ENCODE measurements at regions not wholly inside any gene's neighbourhood (a gene's known extent, or its start where the extent isn't known, plus 50 kb on each side); places are given as distances from the start of the nearest gene placed in this dataset.

DNA sequence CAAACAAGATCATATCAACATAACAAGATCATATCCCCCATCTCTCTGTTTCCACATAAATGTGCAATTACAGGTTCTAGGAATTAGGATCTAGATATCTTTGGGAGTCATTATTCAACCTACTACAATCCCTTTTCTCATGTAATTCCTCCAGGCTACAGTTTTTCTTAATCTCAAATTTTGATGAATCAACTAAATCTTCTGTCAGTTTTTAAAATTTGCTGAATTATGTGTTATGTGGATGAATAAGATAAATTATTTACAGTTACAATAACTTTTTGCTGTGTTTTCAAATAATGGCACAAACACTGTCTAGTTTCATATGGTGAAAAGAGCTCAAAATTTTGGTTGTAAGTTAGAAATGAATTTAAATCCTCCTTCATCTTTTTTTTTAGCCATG is 405.8 kb downstream of the FAM170A start:
- H4K20me1 ChIP-seq (ENCODE audit: insufficient read depth, low read length) = no peaks in the 10 kb centered on the region
- H3K9me3 Mint-ChIP-seq (ENCODE audit: unreplicated experiment) = no peaks in the 10 kb centered on the region
- no peak overlapping the region for H3K27ac Mint-ChIP-seq (ENCODE audit: unreplicated experiment)
- FAIRE-seq = no peak
- no peaks in the 10 kb centered on the region for H3K27me3 Mint-ChIP-seq (ENCODE audit: low read depth, unreplicated experiment)
- H2AFZ ChIP-seq (ENCODE audit: low read depth, low read length) = no peak overlapping the region
- no peak overlapping the region for H3K4me3 Mint-ChIP-seq (ENCODE audit: unreplicated experiment)
- no peaks in the 10 kb centered on the region for H3K36me3 ChIP-seq (ENCODE audit: insufficient read depth, low read length)
- no peaks in the 10 kb centered on the region for H3K27me3 ChIP-seq (ENCODE audit: insufficient read depth, low read length)
- TF ChIP-seq, protein P1, sequence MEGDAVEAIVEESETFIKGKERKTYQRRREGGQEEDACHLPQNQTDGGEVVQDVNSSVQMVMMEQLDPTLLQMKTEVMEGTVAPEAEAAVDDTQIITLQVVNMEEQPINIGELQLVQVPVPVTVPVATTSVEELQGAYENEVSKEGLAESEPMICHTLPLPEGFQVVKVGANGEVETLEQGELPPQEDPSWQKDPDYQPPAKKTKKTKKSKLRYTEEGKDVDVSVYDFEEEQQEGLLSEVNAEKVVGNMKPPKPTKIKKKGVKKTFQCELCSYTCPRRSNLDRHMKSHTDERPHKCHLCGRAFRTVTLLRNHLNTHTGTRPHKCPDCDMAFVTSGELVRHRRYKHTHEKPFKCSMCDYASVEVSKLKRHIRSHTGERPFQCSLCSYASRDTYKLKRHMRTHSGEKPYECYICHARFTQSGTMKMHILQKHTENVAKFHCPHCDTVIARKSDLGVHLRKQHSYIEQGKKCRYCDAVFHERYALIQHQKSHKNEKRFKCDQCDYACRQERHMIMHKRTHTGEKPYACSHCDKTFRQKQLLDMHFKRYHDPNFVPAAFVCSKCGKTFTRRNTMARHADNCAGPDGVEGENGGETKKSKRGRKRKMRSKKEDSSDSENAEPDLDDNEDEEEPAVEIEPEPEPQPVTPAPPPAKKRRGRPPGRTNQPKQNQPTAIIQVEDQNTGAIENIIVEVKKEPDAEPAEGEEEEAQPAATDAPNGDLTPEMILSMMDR (IDR thresholded peaks at IDR 0.05; ENCODE audit: insufficient read depth, low read depth, low read length) = no peak
- no peak for TF ChIP-seq EZH2 (IDR thresholded peaks at IDR 0.05; ENCODE audit: insufficient read depth, low read length)
- no peak overlapping the region for H3K27ac ChIP-seq (ENCODE audit: low read depth, low read length)
- no peaks in the 10 kb centered on the region for H3K4me1 Mint-ChIP-seq (ENCODE audit: low read depth, unreplicated experiment)
- no peaks in the 10 kb centered on the region for H3K36me3 Mint-ChIP-seq (ENCODE audit: low read depth, unreplicated experiment)
- no peaks in the 10 kb centered on the region for H3K9me3 ChIP-seq (ENCODE audit: insufficient read depth, low read depth, low read length)
- no peak overlapping the region for H3K9ac ChIP-seq (ENCODE audit: low read length)
- no peaks in the 10 kb centered on the region for H3K4me1 ChIP-seq (ENCODE audit: insufficient read depth, low read length)
- no peak overlapping the region for H3K4me3 ChIP-seq (ENCODE audit: insufficient read depth, low read depth, low read length)
- no peak for DNase-seq (ENCODE audit: low read depth)
- H3K4me2 ChIP-seq (ENCODE audit: low read length) = no peak overlapping the region
- H3K79me2 ChIP-seq (ENCODE audit: insufficient read depth, low read length) = no peaks in the 10 kb centered on the region

DNA sequence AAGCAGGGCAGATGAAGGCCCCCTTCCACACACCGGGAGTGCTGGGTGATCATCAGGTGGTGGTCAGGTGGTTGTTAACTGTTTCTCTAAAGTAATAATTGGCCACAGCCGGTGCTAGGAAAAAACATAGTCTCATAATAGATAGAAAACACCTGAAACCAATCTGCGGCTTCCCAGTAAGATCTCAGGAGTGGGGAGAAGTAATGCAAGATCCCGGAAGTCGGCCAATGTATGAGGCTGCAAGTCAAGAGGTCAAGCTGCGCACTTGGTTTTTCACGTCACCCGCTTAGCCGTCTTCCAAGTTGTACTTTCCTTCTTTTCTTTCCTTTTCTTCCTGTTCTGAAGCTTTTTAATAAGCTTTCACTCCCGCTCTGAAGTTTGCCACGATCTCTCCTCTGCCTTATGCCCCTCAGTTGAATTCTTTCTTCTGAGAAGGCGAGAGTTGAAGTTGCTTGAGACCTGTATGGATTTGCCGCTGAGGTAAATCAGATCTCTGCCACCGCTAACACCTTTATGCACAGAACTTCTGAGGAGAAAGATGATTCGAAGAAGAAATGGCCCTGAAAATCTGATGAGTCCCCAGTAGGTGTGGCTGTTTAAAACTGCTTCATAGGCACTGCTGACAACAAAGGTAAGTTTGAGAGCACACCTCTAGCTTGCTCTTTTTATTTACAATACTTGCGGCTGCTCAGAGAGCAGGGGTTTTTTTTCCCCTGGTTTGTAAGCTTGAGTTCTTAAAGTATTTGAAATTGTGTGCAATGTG is 406.6 kb downstream of the FAM170A start:
- no peaks in the 10 kb centered on the region for H3K9me3 Mint-ChIP-seq (ENCODE audit: unreplicated experiment)
- no peak overlapping the region for H3K9ac ChIP-seq (ENCODE audit: low read length)
- H3K9me3 ChIP-seq (ENCODE audit: insufficient read depth, low read depth, low read length) = no peaks in the 10 kb centered on the region
- FAIRE-seq (no peak), DNase-seq (ENCODE audit: low read depth) (no peak)
- no peaks in the 10 kb centered on the region for H3K27me3 ChIP-seq (ENCODE audit: insufficient read depth, low read length)
- TF ChIP-seq, protein P1 (IDR thresholded peaks at IDR 0.05; ENCODE audit: insufficient read depth, low read depth, low read length) = no peak
- TF ChIP-seq EZH2 (IDR thresholded peaks at IDR 0.05; ENCODE audit: insufficient read depth, low read length) = no peak
- H3K4me3 ChIP-seq (ENCODE audit: insufficient read depth, low read depth, low read length) = no peak overlapping the region
- H3K4me1 ChIP-seq (ENCODE audit: insufficient read depth, low read length) = no peaks in the 10 kb centered on the region
- no peaks in the 10 kb centered on the region for H3K36me3 ChIP-seq (ENCODE audit: insufficient read depth, low read length)
- no peak overlapping the region for H3K4me2 ChIP-seq (ENCODE audit: low read length)
- no peaks in the 10 kb centered on the region for H3K27me3 Mint-ChIP-seq (ENCODE audit: low read depth, unreplicated experiment)
- no peaks in the 10 kb centered on the region for H3K79me2 ChIP-seq (ENCODE audit: insufficient read depth, low read length)
- H4K20me1 ChIP-seq (ENCODE audit: insufficient read depth, low read length) = no peaks in the 10 kb centered on the region
- no peak overlapping the region for H3K27ac Mint-ChIP-seq (ENCODE audit: unreplicated experiment)
- H3K4me3 Mint-ChIP-seq (ENCODE audit: unreplicated experiment) = no peak overlapping the region
- no peaks in the 10 kb centered on the region for H3K36me3 Mint-ChIP-seq (ENCODE audit: low read depth, unreplicated experiment)
- H2AFZ ChIP-seq (ENCODE audit: low read depth, low read length) = no peak overlapping the region
- H3K4me1 Mint-ChIP-seq (ENCODE audit: low read depth, unreplicated experiment) = no peaks in the 10 kb centered on the region
- no peak overlapping the region for H3K27ac ChIP-seq (ENCODE audit: low read depth, low read length)

- H4K20me1 ChIP-seq (ENCODE audit: insufficient read depth, low read length) = no peaks in the 10 kb centered on the region
- TF ChIP-seq, protein P1 (IDR thresholded peaks at IDR 0.05; ENCODE audit: insufficient read depth, low read depth, low read length) = no peak
- no peak for TF ChIP-seq EZH2 (IDR thresholded peaks at IDR 0.05; ENCODE audit: insufficient read depth, low read length)
- no peak overlapping the region for H3K4me3 ChIP-seq (ENCODE audit: insufficient read depth, low read depth, low read length)
- no peak for DNase-seq (ENCODE audit: low read depth)
- no peak overlapping the region for H3K27ac ChIP-seq (ENCODE audit: low read depth, low read length)
- H3K9me3 ChIP-seq (ENCODE audit: insufficient read depth, low read depth, low read length) = no peaks in the 10 kb centered on the region
- Mint-ChIP-seq H3K36me3 (ENCODE audit: low read depth, unreplicated experiment) (no peaks in the 10 kb centered on the region), H3K27me3 (ENCODE audit: low read depth, unreplicated experiment) (no peaks in the 10 kb centered on the region), H3K4me3 (ENCODE audit: unreplicated experiment) (no peak overlapping the region), H3K27ac (ENCODE audit: unreplicated experiment) (no peak overlapping the region), H3K4me1 (ENCODE audit: low read depth, unreplicated experiment) (no peaks in the 10 kb centered on the region), H3K9me3 (ENCODE audit: unreplicated experiment) (no peaks in the 10 kb centered on the region)
- H3K79me2 ChIP-seq (ENCODE audit: insufficient read depth, low read length) = no peaks in the 10 kb centered on the region
- no peaks in the 10 kb centered on the region for H3K27me3 ChIP-seq (ENCODE audit: insufficient read depth, low read length)
- H3K36me3 ChIP-seq (ENCODE audit: insufficient read depth, low read length) = no peaks in the 10 kb centered on the region
- H3K4me1 ChIP-seq (ENCODE audit: insufficient read depth, low read length) = no peaks in the 10 kb centered on the region
- no peak overlapping the region for H3K4me2 ChIP-seq (ENCODE audit: low read length)
- no peak overlapping the region for H3K9ac ChIP-seq (ENCODE audit: low read length)
- FAIRE-seq = no peak
- H2AFZ ChIP-seq (ENCODE audit: low read depth, low read length) = no peak overlapping the region
Measured at GRCh38 chr5:120037451-120037850, 408.1 kb downstream of the FAM170A start.
